Activated CD8-positive, alpha-beta memory T cell treated with anti-CD3 and anti-CD28 coated beads, Interleukin-2, amount 10 ng/mL, durations not matched to agents 7 days and 5 days (primary cell): ENCODE measurements at regions not wholly inside any gene's neighbourhood (a gene's known extent, or its start where the extent isn't known, plus 50 kb on each side); places are given as distances from the start of the nearest gene placed in this dataset.

Experiments
- ATAC-seq: fragments of 150-1000 bp; cut with Tn5 transposase; one replicate; pipeline ENCODE4 v1.10.0; 2021; ENCODE audit warnings: moderate library complexity
- CTCF ChIA-PET: fragments of 350-600 bp; sonication (Branson Sonifier 250); formaldehyde crosslinking; loops from one replicate; lab custom pipeline; 2021; ENCODE audit warnings: antibody characterized with exemption; lab: Charles Lee
- DNase-seq: peaks from one replicate; pipeline ENCODE4 v3.0.0-alpha.2; 2020
- H3K27ac Mint-ChIP-seq: one replicate; pipeline ENCODE4 v1.8.0; 2021; ENCODE audit warnings: mild to moderate bottlenecking, mixed read lengths
- H3K27me3 Mint-ChIP-seq: one replicate; pipeline ENCODE4 v1.8.0; 2021; ENCODE audit warnings: mixed read lengths
- H3K36me3 Mint-ChIP-seq: one replicate; pipeline ENCODE4 v1.8.0; 2021; ENCODE audit warnings: mild to moderate bottlenecking, mixed read lengths
- H3K4me1 Mint-ChIP-seq: one replicate; pipeline ENCODE4 v1.8.0; 2021; ENCODE audit warnings: mixed read lengths
- H3K4me3 Mint-ChIP-seq: one replicate; pipeline ENCODE4 v1.8.0; 2021; ENCODE audit warnings: mild to moderate bottlenecking, moderate library complexity, mixed read lengths
- H3K9me3 Mint-ChIP-seq: one replicate; pipeline ENCODE4 v1.8.0; 2022; ENCODE audit warnings: low read depth, mixed read lengths

- CTCF ChIA-PET = no interaction called here
- DNase-seq (no peak), ATAC-seq (no peak)
- H3K4me1 Mint-ChIP-seq = no peaks in the 10 kb centered on the region
- H3K9me3 Mint-ChIP-seq = no peaks in the 10 kb centered on the region
- H3K36me3 Mint-ChIP-seq = no peaks in the 10 kb centered on the region
- no peak overlapping the region for H3K4me3 Mint-ChIP-seq
- no peaks in the 10 kb centered on the region for H3K27me3 Mint-ChIP-seq
- no peak overlapping the region for H3K27ac Mint-ChIP-seq
Measured at GRCh38 chr6:141349710-141350109, 783.0 kb upstream of the GJE1 start.

- CTCF ChIA-PET = interaction anchor here (0.8 kb wide), 1 partner anchor 10 kb away, joined by 3 read pairs; no protein-coding TSS in a partner anchor
- no peaks in the 10 kb centered on the region for H3K9me3 Mint-ChIP-seq
- no peak for ATAC-seq
Measured at GRCh38 chr6:141347906-141348492, 784.7 kb upstream of the GJE1 start.

GRCh38 chr6:141347086-141347485 is 785.6 kb upstream of the GJE1 start:
- DNase-seq (no peak), ATAC-seq (no peak)
- H3K27ac Mint-ChIP-seq = no peak overlapping the region
- H3K4me1 Mint-ChIP-seq = no peaks in the 10 kb centered on the region
- no peak overlapping the region for H3K4me3 Mint-ChIP-seq
- CTCF ChIA-PET = interaction anchor here (0.8 kb wide), 1 partner anchor 9 kb away, joined by 3 read pairs; no protein-coding TSS in a partner anchor
- no peaks in the 10 kb centered on the region for H3K9me3 Mint-ChIP-seq
- no peaks in the 10 kb centered on the region for H3K27me3 Mint-ChIP-seq
- no peaks in the 10 kb centered on the region for H3K36me3 Mint-ChIP-seq

More at GRCh38 chr6:141347906-141348492, 784.7 kb upstream of the GJE1 start:
- Mint-ChIP-seq H3K27me3 (no peaks in the 10 kb centered on the region), H3K36me3 (no peaks in the 10 kb centered on the region), H3K4me3 (no peak overlapping the region), H3K27ac (no peak overlapping the region), H3K4me1 (no peaks in the 10 kb centered on the region)
- DNase-seq = no peak

- no peaks in the 10 kb centered on the region for H3K36me3 Mint-ChIP-seq
- CTCF ChIA-PET = no interaction called here
Measured at GRCh38 chr6:141346535-141346934, 786.2 kb upstream of the GJE1 start.

DNA sequence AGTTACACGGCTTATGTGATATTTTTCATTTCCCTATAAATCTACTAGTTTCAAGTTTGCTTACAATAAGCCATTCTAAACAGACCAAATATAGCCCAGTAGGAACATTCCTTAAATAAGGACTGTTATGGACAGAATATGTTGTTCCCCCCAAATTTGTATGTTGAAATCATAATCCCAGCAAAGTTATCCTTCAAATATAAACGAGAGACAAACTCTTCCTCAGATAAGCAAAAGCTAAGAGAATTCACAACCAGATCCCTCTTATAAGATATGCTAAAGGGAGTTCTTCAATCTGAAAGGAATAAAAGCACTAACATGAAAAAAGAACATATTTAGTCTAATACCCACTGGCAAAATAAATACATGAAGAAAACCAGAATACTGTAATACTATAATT is 795.5 kb upstream of the GJE1 start:
- no peak for DNase-seq
- H3K4me1 Mint-ChIP-seq = no peaks in the 10 kb centered on the region
- no peaks in the 10 kb centered on the region for H3K27me3 Mint-ChIP-seq
- no peak for ATAC-seq
- H3K9me3 Mint-ChIP-seq = no peaks in the 10 kb centered on the region
- CTCF ChIA-PET = interaction anchor here (1.0 kb wide), 1 partner anchor 10 kb away, joined by 3 read pairs; no protein-coding TSS in a partner anchor
- no peaks in the 10 kb centered on the region for H3K36me3 Mint-ChIP-seq
- no peak overlapping the region for H3K27ac Mint-ChIP-seq
- H3K4me3 Mint-ChIP-seq = no peak overlapping the region

More at GRCh38 chr6:141346535-141346934, 786.2 kb upstream of the GJE1 start:
- ATAC-seq (no peak), DNase-seq (no peak)
- H3K4me3 Mint-ChIP-seq = no peak overlapping the region
- H3K4me1 Mint-ChIP-seq = no peaks in the 10 kb centered on the region
- H3K27me3 Mint-ChIP-seq = no peaks in the 10 kb centered on the region
- H3K27ac Mint-ChIP-seq = no peak overlapping the region
- no peaks in the 10 kb centered on the region for H3K9me3 Mint-ChIP-seq

GRCh38 chr6:141335477-141336273 is 797.0 kb upstream of the GJE1 start:
- ATAC-seq (no peak), DNase-seq (no peak)
- Mint-ChIP-seq H3K27ac (no peak overlapping the region), H3K4me3 (no peak overlapping the region), H3K9me3 (no peaks in the 10 kb centered on the region), H3K27me3 (no peaks in the 10 kb centered on the region), H3K36me3 (no peaks in the 10 kb centered on the region), H3K4me1 (no peaks in the 10 kb centered on the region)
- CTCF ChIA-PET = no interaction called here

GRCh38 chr6:141326925-141327324 is 805.8 kb upstream of the GJE1 start:
- H3K9me3 Mint-ChIP-seq = no peaks in the 10 kb centered on the region
- CTCF ChIA-PET = no interaction called here
- DNase-seq = no peak
- H3K27me3 Mint-ChIP-seq = no peaks in the 10 kb centered on the region
- peak overlapping the region; percentile 41 for H3K4me3 Mint-ChIP-seq
- H3K4me1 Mint-ChIP-seq = peaks cover 7% of the 10 kb centered on the region
- ATAC-seq = no peak
- H3K36me3 Mint-ChIP-seq = no peaks in the 10 kb centered on the region
- peak overlapping the region; percentile 66 for H3K27ac Mint-ChIP-seq

DNA sequence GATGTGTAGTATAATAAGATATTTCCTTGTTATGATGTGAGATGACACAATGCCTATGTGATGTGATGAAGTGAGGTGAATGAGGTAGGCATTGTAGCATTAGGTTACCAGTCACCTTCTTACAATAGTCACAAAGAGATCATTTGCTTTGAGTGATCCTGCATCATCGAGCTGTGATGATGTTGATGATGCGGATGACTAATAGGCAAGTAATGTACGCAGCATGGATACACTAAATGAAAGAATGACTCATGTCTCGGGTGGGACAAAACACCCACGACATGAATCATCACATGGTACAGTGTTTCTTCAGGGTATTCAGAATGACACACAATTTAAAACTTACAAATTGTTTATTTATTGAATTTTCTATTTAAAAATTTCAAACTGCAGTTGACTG is 806.3 kb upstream of the GJE1 start:
- Mint-ChIP-seq H3K4me3 (peak overlapping the region; percentile 41), H3K27me3 (no peaks in the 10 kb centered on the region), H3K9me3 (no peaks in the 10 kb centered on the region), H3K27ac (peak overlapping the region; percentile 66), H3K4me1 (peaks cover 7% of the 10 kb centered on the region), H3K36me3 (no peaks in the 10 kb centered on the region)
- peak; percentile 100 for ATAC-seq
- peak; percentile 78 for DNase-seq
- CTCF ChIA-PET = no interaction called here

GRCh38 chr6:141321493-141322347 is 811.0 kb upstream of the GJE1 start:
- CTCF ChIA-PET = no interaction called here
- no peak for DNase-seq
- H3K4me1 Mint-ChIP-seq = peaks cover 3% of the 10 kb centered on the region

GRCh38 chr6:141316236-141316635 is 816.5 kb upstream of the GJE1 start:
- H3K4me1 Mint-ChIP-seq = no peaks in the 10 kb centered on the region
- H3K27ac Mint-ChIP-seq = no peak overlapping the region
- no peak for DNase-seq

More at GRCh38 chr6:141321493-141322347, 811.0 kb upstream of the GJE1 start:
- Mint-ChIP-seq H3K4me3 (no peak overlapping the region), H3K27ac (no peak overlapping the region), H3K36me3 (no peaks in the 10 kb centered on the region), H3K9me3 (no peaks in the 10 kb centered on the region), H3K27me3 (no peaks in the 10 kb centered on the region)
- ATAC-seq = no peak

DNA sequence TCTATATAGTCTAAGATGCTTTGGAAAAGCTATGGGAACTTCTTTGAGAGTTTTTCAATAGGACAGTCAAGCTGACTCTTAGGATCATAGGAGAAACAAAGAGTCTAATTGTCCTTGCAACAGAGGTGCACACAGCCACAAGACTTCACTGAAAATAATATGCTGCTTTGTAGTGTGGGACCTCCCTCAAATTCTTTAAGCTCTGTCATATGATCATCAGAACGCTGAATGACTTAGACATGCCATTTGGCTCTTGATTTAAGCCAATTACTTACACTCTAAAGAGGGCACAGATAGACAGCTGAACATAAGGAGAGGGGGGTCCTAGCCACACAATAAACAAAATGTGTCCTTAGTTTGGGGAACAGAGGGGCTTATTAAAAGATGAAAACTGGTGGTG is 818.7 kb upstream of the GJE1 start:
- DNase-seq = no peak
- no peaks in the 10 kb centered on the region for H3K27me3 Mint-ChIP-seq
- no peak for ATAC-seq
- H3K36me3 Mint-ChIP-seq = no peaks in the 10 kb centered on the region
- H3K4me3 Mint-ChIP-seq = no peak overlapping the region
- H3K4me1 Mint-ChIP-seq = peaks cover 3% of the 10 kb centered on the region
- CTCF ChIA-PET = no interaction called here
- H3K9me3 Mint-ChIP-seq = no peaks in the 10 kb centered on the region
- no peak overlapping the region for H3K27ac Mint-ChIP-seq

More at GRCh38 chr6:141316236-141316635, 816.5 kb upstream of the GJE1 start:
- H3K4me3 Mint-ChIP-seq = no peak overlapping the region
- no peaks in the 10 kb centered on the region for H3K36me3 Mint-ChIP-seq
- CTCF ChIA-PET = no interaction called here
- no peaks in the 10 kb centered on the region for H3K9me3 Mint-ChIP-seq
- ATAC-seq = no peak
- no peaks in the 10 kb centered on the region for H3K27me3 Mint-ChIP-seq

GRCh38 chr6:141309295-141309694 is 823.4 kb upstream of the GJE1 start:
- no peaks in the 10 kb centered on the region for H3K27me3 Mint-ChIP-seq
- H3K4me1 Mint-ChIP-seq = peaks cover 5% of the 10 kb centered on the region
- CTCF ChIA-PET = interaction anchor here (1.2 to 1.3 kb wide), 3 partner anchors 252 to 255 kb away, joined by 4 to 6 read pairs (median 4); no protein-coding TSS in a partner anchor
- ATAC-seq = peak; percentile 57
- H3K27ac Mint-ChIP-seq = no peak overlapping the region
- peaks cover 3% of the 10 kb centered on the region for H3K9me3 Mint-ChIP-seq
- no peak for DNase-seq
- no peak overlapping the region for H3K4me3 Mint-ChIP-seq
- H3K36me3 Mint-ChIP-seq = no peaks in the 10 kb centered on the region

DNA sequence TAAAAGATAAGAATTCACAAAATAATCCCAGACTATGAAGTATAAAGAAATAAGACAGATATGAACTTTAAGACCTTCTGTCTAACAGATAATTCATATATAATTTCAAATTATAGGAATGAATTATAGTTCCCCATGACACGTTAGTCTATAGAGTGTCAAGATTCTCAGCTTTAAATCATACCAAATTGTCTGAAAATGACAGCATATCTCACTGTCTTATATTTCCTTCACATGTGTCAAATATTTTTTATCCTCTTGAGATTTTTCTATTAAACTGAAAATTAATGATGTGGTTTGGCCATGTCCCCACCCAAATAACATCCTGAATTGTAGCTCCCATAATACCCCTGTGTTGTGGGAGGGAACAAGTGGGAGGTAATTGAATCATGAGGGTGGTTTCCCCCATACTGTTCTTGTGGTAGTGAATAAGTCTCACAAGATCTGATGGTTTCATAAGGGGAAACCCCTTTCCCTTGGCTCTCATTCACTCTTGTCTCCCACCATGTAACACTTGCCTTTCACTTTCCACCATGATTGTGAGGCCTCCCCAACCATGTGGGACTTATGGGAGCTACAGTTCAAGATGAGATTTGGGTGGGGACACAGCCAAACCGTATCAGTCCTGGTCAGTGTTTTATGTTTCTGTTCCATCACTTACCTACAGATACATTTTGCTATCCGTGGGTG is 825.3 kb upstream of the GJE1 start:
- H3K4me1 Mint-ChIP-seq = peaks cover 5% of the 10 kb centered on the region
- DNase-seq = no peak
- H3K27ac Mint-ChIP-seq = no peak overlapping the region
- peaks cover 3% of the 10 kb centered on the region for H3K9me3 Mint-ChIP-seq
- no peak overlapping the region for H3K4me3 Mint-ChIP-seq
- H3K27me3 Mint-ChIP-seq = no peaks in the 10 kb centered on the region
- no peak for ATAC-seq
- CTCF ChIA-PET = no interaction called here
- no peaks in the 10 kb centered on the region for H3K36me3 Mint-ChIP-seq
